ENCODE measurements at regions not wholly inside any gene's neighbourhood (a gene's known extent, or its start where the extent isn't known, plus 50 kb on each side); places are given as distances from the start of the nearest gene placed in this dataset.

DNA sequence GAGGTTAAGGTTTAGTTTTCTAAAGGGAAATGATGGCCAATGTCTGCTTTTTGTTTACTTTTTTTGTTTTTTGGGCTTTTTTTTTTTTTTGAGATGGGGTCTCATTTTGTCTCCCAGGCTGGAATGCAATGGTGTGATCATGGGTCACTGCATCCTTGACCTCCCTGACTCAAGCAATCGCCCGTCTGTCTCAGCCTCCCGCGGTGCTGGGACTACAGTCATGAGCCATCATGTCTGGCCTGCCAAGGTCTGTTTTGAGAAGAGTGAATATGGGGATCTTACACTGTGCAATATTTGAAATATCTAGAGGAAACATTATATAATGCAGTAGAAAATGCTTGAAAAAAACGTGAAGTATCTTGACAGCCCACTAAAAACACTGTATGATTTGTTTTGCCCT, 162.5 kb downstream of the GASK1B start:
- H3K27ac ChIP-seq = no peak overlapping the region
- DNase-seq (no peak), ATAC-seq (no peak)
- H3K36me3 ChIP-seq = no peaks in the 10 kb centered on the region
- intact Hi-C loops (cut with DNase I) = no loop called here
- no peak for TF ChIP-seq CTCF (IDR thresholded peaks at IDR 0.05)
- peaks cover 0 to 76% (median 42%) of the 10 kb centered on the region in 9 donors for H3K4me1 ChIP-seq
- H3K27me3 ChIP-seq = no peaks in the 10 kb centered on the region
- no peak overlapping the region for H3K4me3 ChIP-seq
- no peaks in the 10 kb centered on the region for H3K9me3 ChIP-seq
- WGBS, 2 donors = 84 to 90% methylated on average over 5 of the region's 5 CpGs

DNA sequence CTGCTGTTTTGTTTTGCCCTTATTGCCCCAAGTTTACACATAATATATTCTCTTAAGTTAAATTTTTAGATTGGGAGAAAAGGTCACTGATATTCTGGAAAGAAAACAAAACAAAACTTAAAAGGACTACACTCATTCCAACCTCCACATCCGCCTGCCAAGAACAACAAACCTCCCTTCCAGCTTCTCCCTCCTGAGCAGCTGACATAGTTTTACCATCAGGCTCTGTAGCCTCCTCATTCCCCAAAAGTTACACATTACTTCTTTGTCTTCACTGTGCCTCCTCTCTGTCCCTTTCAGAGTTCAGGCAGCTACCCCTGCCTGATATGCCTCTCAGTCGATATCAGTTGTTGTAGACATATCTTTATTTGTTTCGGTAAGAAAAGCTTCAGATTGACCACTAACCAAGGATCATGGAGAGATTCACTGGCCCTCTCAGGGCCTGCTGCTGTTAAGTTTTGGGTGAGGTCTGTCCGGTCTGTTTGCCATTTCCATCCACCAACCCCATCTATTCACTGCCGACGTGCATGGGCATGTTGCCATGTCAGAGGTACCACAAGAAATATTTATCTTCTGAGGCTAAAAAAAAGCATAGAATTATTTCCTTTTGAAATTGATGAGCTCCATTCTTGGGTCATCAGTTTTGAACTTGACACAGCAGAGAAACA, 164.1 kb downstream of the GASK1B start:
- no peaks in the 10 kb centered on the region for H3K9me3 ChIP-seq
- ATAC-seq (peak; percentile 50 to 72 (median 68)), DNase-seq (peak in 1 of 2 donors; percentile 66)
- no peak for TF ChIP-seq CTCF (IDR thresholded peaks at IDR 0.05)
- no peaks in the 10 kb centered on the region for H3K27me3 ChIP-seq
- H3K36me3 ChIP-seq = no peaks in the 10 kb centered on the region
- intact Hi-C loops (cut with DNase I) = loop anchor here in 4 of 10 donors (5.0 kb wide), 1 partner anchor 164 kb away; the partner anchor contains the start of gene GASK1B (in 4 of the 4)
- H3K4me3 ChIP-seq = no peak overlapping the region
- WGBS, 2 donors = 50 to 53% methylated on average over 6 of the region's 6 CpGs
- peaks cover 0 to 82% (median 57%) of the 10 kb centered on the region in 9 donors for H3K4me1 ChIP-seq
- peak overlapping the region in 9 of 10 donors; percentile 18 to 79 (median 54) for H3K27ac ChIP-seq

DNA sequence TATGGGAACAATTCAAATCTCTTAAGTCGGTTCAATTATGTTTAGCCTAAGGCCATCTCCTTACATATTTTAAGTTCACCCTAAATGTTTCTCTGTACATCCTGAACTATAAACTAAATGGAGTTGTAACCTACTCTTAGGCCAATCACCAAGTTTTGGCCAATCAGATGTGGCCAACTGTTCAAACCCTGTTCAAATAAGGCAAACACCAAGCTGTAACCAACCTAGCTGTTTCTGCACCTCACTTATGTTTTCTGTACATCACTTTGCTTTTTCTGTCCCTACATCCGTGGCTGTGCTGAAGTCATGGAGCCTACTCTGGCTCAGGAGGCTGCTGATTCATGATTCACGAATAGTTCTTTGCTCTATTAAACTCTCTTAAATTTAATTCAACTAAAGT, 165.3 kb downstream of the GASK1B start:
- TF ChIP-seq CTCF (IDR thresholded peaks at IDR 0.05) = no peak
- no peaks in the 10 kb centered on the region for H3K9me3 ChIP-seq
- H3K36me3 ChIP-seq = no peaks in the 10 kb centered on the region
- WGBS, 2 donors = 48 to 56% methylated on average over 3 of the region's 3 CpGs
- intact Hi-C loops (cut with DNase I) = loop anchor here in 4 of 10 donors (5.0 kb wide), 1 partner anchor 165 kb away; the partner anchor contains the start of gene GASK1B (in 4 of the 4)
- no peaks in the 10 kb centered on the region for H3K27me3 ChIP-seq
- DNase-seq = no peak
- H3K27ac ChIP-seq = peak overlapping the region in 9 of 10 donors; percentile 33 to 79 (median 61)
- peaks cover 0 to 81% (median 53%) of the 10 kb centered on the region in 9 donors for H3K4me1 ChIP-seq
- ATAC-seq = no peak
- no peak overlapping the region for H3K4me3 ChIP-seq

DNA sequence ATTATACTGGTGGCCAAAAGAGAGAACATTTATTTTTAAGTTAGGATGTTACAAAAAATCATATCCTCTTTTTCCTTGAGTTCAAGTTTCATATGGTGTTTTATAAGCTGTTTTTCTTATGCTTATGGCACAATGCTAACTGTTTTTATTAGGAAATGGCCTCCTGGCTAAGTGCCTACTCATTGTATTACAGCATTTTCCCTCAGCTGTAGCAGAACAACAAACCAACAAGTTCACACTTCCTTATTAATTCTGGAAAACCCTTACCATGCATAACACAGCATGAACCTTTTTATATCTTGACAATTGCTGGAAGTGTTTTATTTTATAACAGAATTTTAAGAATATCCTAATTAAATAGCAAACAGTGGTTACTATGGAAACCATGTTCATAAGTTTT, 165.8 kb downstream of the GASK1B start:
- peak; percentile 80 to 92 (median 88) for ATAC-seq
- Histone ChIP-seq H3K36me3 (no peaks in the 10 kb centered on the region), H3K4me3 (no peak overlapping the region), H3K9me3 (no peaks in the 10 kb centered on the region), H3K27me3 (no peaks in the 10 kb centered on the region), H3K4me1 (peaks cover 0 to 80% (median 58%) of the 10 kb centered on the region in 9 donors), H3K27ac (peak overlapping the region in 8 of 10 donors; percentile 45 to 79 (median 70))
- intact Hi-C loops (cut with DNase I) = loop anchor here in 4 of 10 donors (5.0 kb wide), 1 partner anchor 165 kb away; the partner anchor contains the start of gene GASK1B (in 4 of the 4)
- no peak for TF ChIP-seq CTCF (IDR thresholded peaks at IDR 0.05)
- DNase-seq = peak in 1 of 2 donors; percentile 74
